B cell (primary cell): ENCODE measurements at regions not wholly inside any gene's neighbourhood (a gene's known extent, or its start where the extent isn't known, plus 50 kb on each side); places are given as distances from the start of the nearest gene placed in this dataset.

ENCODE experiments used
- CTCF ChIP-seq: fragments of 200-600 bp; IDR thresholded peaks from one replicate; pipeline ENCODE4 v1.8.0; 2022; ENCODE audit warnings: antibody characterized with exemption, mild to moderate bottlenecking
- EZH2 ChIP-seq: IDR thresholded peaks from 2 replicates; pipeline ENCODE4 v1.6.1; 2012; ENCODE audit warnings: borderline replicate concordance, low read depth, mild to moderate bottlenecking, moderate library complexity, low read length; ENCODE audit not compliant: insufficient read depth, poor library complexity, severe bottlenecking

DNA sequence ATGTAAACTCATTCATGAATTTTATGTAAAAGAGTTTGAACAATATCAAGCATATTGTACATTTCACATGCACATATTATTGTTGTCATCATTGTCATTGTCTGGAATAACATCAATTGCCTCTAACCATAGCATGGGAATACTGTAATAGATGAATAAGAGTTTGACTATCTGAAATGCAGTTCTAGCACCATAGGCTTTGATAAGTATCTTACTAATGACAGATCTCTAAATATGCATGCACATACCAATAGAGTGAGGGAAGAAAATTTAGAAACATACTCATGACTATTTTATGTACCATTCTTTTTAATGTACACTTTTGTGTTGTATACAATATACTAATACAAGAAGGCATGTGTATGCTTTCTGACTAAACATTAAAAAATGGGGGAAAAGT is 161.6 kb upstream of the SPRY1 start:
- no peak for TF ChIP-seq CTCF
- no peak for TF ChIP-seq EZH2
